GM12878 (cell line): ENCODE measurements at regions not wholly inside any gene's neighbourhood (a gene's known extent, or its start where the extent isn't known, plus 50 kb on each side); places are given as distances from the start of the nearest gene placed in this dataset.

Source experiments
- EZH2 ChIP-seq: IDR thresholded peaks from 2 replicates; pipeline ENCODE4 v1.6.1; 2012; ENCODE audit warnings: low read depth, mild to moderate bottlenecking, control low read depth, inconsistent platforms, low read length, borderline replicate concordance; ENCODE audit not compliant: control insufficient read depth
- GABPA ChIP-seq: IDR thresholded peaks from 2 replicates; pipeline ENCODE4 v1.6.1; 2014; ENCODE audit warnings: antibody characterized with exemption, low read depth, mild to moderate bottlenecking, inconsistent platforms
- KAT2A ChIP-seq: conservative IDR thresholded peaks from 2 replicates; pipeline ENCODE4 v1.6.1; 2011; ENCODE audit warnings: low read depth, low read length; ENCODE audit not compliant: control insufficient read depth
- POLR2A ChIP-seq: IDR thresholded peaks from 2 replicates; pipeline ENCODE4 v1.6.1; 2011; ENCODE audit warnings: low read depth, mild to moderate bottlenecking, low read length
- SIX5 ChIP-seq: IDR thresholded peaks from 2 replicates; pipeline ENCODE4 v1.6.1; 2011; ENCODE audit warnings: mild to moderate bottlenecking, low read depth, low read length, moderate library complexity; ENCODE audit not compliant: severe bottlenecking
- SREBF2 ChIP-seq: IDR thresholded peaks from 2 replicates; pipeline ENCODE4 v1.6.1; 2012; ENCODE audit warnings: mild to moderate bottlenecking, low read length
- TCF12 ChIP-seq: IDR thresholded peaks from 2 replicates; pipeline ENCODE4 v1.6.1; 2011; ENCODE audit warnings: low read depth, mild to moderate bottlenecking, low read length
- TF ChIP-seq, protein P1 (sequence below), 3 experiments: IDR thresholded peaks in 2 of 3; conservative IDR thresholded peaks in 1 of 3; 2 replicates each; pipeline ENCODE4 v1.5.1; 2011; ENCODE audit warnings: low read depth in 3 of 3, low read length in 3 of 3, mild to moderate bottlenecking in 3 of 3, control low read depth in 2 of 3, moderate library complexity in 2 of 3, inconsistent platforms in 1 of 3, mixed read lengths in 1 of 3; ENCODE audit not compliant: control insufficient read depth in 2 of 3, insufficient read depth in 1 of 3; ENCODE audit errors: extremely low read depth in 1 of 3
- TF ChIP-seq, protein P2 (sequence below): IDR thresholded peaks from 2 replicates; pipeline ENCODE4 v1.6.1; 2012; ENCODE audit warnings: improper control_type of control experiment, low read depth, low read length; ENCODE audit not compliant: insufficient replicate concordance
- TF ChIP-seq, protein P3 (sequence below): IDR thresholded peaks from 2 replicates; pipeline ENCODE4 v1.6.1; 2011; ENCODE audit warnings: low read depth, low read length, improper control_type of control experiment, borderline replicate concordance
- TF ChIP-seq, protein P4 (sequence below): IDR thresholded peaks from 2 replicates; pipeline ENCODE4 v1.6.1; 2012; ENCODE audit warnings: low read depth, low read length, improper control_type of control experiment
- TF ChIP-seq, protein P5 (sequence below): IDR thresholded peaks from 2 replicates; pipeline ENCODE4 v1.6.1; 2012; ENCODE audit warnings: mild to moderate bottlenecking, low read depth, low read length

DNA sequence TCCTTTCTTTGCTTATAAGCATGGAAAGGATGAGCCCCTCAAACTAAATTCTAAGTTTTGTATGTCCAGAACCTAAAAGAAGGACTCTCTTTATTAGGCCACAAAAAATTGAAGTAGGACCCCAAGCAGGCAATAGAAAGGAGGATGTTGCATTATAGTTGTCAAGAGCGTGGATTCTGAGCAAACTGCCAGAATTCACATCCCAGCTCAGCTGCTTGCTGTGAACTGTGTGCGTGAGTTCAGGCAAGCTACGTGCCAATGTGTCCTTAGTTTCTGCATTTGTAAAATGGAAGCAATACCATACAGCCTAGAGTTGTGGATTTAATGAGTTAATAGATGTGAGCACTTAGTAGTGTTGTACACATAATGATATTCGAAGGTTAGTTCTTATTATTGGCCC lies 70.6 kb upstream of the SLC44A1 start:
- TF ChIP-seq SIX5: no peak
- TF ChIP-seq, protein P1, sequence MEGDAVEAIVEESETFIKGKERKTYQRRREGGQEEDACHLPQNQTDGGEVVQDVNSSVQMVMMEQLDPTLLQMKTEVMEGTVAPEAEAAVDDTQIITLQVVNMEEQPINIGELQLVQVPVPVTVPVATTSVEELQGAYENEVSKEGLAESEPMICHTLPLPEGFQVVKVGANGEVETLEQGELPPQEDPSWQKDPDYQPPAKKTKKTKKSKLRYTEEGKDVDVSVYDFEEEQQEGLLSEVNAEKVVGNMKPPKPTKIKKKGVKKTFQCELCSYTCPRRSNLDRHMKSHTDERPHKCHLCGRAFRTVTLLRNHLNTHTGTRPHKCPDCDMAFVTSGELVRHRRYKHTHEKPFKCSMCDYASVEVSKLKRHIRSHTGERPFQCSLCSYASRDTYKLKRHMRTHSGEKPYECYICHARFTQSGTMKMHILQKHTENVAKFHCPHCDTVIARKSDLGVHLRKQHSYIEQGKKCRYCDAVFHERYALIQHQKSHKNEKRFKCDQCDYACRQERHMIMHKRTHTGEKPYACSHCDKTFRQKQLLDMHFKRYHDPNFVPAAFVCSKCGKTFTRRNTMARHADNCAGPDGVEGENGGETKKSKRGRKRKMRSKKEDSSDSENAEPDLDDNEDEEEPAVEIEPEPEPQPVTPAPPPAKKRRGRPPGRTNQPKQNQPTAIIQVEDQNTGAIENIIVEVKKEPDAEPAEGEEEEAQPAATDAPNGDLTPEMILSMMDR (IDR thresholded peaks at IDR 0.05 in 2 of 3, conservative IDR thresholded peaks at IDR 0.05 in 1 of 3; ENCODE audit: control insufficient read depth in 2 of 3, extremely low read depth in 1 of 3, insufficient read depth in 1 of 3, low read depth in 3 of 3, low read length in 3 of 3): no peak
- TF ChIP-seq, protein P2, sequence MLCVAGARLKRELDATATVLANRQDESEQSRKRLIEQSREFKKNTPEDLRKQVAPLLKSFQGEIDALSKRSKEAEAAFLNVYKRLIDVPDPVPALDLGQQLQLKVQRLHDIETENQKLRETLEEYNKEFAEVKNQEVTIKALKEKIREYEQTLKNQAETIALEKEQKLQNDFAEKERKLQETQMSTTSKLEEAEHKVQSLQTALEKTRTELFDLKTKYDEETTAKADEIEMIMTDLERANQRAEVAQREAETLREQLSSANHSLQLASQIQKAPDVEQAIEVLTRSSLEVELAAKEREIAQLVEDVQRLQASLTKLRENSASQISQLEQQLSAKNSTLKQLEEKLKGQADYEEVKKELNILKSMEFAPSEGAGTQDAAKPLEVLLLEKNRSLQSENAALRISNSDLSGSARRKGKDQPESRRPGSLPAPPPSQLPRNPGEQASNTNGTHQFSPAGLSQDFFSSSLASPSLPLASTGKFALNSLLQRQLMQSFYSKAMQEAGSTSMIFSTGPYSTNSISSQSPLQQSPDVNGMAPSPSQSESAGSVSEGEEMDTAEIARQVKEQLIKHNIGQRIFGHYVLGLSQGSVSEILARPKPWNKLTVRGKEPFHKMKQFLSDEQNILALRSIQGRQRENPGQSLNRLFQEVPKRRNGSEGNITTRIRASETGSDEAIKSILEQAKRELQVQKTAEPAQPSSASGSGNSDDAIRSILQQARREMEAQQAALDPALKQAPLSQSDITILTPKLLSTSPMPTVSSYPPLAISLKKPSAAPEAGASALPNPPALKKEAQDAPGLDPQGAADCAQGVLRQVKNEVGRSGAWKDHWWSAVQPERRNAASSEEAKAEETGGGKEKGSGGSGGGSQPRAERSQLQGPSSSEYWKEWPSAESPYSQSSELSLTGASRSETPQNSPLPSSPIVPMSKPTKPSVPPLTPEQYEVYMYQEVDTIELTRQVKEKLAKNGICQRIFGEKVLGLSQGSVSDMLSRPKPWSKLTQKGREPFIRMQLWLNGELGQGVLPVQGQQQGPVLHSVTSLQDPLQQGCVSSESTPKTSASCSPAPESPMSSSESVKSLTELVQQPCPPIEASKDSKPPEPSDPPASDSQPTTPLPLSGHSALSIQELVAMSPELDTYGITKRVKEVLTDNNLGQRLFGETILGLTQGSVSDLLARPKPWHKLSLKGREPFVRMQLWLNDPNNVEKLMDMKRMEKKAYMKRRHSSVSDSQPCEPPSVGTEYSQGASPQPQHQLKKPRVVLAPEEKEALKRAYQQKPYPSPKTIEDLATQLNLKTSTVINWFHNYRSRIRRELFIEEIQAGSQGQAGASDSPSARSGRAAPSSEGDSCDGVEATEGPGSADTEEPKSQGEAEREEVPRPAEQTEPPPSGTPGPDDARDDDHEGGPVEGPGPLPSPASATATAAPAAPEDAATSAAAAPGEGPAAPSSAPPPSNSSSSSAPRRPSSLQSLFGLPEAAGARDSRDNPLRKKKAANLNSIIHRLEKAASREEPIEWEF: no peak
- TF ChIP-seq TCF12: no peak
- TF ChIP-seq KAT2A: no peak
- TF ChIP-seq, protein P3, sequence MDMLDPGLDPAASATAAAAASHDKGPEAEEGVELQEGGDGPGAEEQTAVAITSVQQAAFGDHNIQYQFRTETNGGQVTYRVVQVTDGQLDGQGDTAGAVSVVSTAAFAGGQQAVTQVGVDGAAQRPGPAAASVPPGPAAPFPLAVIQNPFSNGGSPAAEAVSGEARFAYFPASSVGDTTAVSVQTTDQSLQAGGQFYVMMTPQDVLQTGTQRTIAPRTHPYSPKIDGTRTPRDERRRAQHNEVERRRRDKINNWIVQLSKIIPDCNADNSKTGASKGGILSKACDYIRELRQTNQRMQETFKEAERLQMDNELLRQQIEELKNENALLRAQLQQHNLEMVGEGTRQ: no peak
- no peak for TF ChIP-seq SREBF2
- TF ChIP-seq, protein P4, sequence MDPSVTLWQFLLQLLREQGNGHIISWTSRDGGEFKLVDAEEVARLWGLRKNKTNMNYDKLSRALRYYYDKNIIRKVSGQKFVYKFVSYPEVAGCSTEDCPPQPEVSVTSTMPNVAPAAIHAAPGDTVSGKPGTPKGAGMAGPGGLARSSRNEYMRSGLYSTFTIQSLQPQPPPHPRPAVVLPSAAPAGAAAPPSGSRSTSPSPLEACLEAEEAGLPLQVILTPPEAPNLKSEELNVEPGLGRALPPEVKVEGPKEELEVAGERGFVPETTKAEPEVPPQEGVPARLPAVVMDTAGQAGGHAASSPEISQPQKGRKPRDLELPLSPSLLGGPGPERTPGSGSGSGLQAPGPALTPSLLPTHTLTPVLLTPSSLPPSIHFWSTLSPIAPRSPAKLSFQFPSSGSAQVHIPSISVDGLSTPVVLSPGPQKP: no peak
- TF ChIP-seq, protein P5, sequence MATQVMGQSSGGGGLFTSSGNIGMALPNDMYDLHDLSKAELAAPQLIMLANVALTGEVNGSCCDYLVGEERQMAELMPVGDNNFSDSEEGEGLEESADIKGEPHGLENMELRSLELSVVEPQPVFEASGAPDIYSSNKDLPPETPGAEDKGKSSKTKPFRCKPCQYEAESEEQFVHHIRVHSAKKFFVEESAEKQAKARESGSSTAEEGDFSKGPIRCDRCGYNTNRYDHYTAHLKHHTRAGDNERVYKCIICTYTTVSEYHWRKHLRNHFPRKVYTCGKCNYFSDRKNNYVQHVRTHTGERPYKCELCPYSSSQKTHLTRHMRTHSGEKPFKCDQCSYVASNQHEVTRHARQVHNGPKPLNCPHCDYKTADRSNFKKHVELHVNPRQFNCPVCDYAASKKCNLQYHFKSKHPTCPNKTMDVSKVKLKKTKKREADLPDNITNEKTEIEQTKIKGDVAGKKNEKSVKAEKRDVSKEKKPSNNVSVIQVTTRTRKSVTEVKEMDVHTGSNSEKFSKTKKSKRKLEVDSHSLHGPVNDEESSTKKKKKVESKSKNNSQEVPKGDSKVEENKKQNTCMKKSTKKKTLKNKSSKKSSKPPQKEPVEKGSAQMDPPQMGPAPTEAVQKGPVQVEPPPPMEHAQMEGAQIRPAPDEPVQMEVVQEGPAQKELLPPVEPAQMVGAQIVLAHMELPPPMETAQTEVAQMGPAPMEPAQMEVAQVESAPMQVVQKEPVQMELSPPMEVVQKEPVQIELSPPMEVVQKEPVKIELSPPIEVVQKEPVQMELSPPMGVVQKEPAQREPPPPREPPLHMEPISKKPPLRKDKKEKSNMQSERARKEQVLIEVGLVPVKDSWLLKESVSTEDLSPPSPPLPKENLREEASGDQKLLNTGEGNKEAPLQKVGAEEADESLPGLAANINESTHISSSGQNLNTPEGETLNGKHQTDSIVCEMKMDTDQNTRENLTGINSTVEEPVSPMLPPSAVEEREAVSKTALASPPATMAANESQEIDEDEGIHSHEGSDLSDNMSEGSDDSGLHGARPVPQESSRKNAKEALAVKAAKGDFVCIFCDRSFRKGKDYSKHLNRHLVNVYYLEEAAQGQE: no peak
- TF ChIP-seq POLR2A: no peak
- no peak for TF ChIP-seq EZH2
- TF ChIP-seq GABPA: no peak
